Type B pancreatic cell (in vitro differentiated cells): ENCODE measurements at regions not wholly inside any gene's neighbourhood (a gene's known extent, or its start where the extent isn't known, plus 50 kb on each side); places are given as distances from the start of the nearest gene placed in this dataset.

Experiments used
- DNase-seq: peaks from one replicate; pipeline ENCODE4 v3.0.0; 2021; ENCODE audit warnings: mixed read lengths; ENCODE audit not compliant: unreplicated experiment; ENCODE audit errors: extremely low spot score
- H3K27ac Mint-ChIP-seq: 2 replicates; pipeline ENCODE4 v1.8.0; 2021; ENCODE audit warnings: mild to moderate bottlenecking, mixed read lengths
- H3K27me3 Mint-ChIP-seq: 2 replicates; pipeline ENCODE4 v1.8.0; 2021; ENCODE audit warnings: mixed read lengths
- H3K36me3 Mint-ChIP-seq: 2 replicates; pipeline ENCODE4 v1.8.0; 2021; ENCODE audit warnings: mixed read lengths
- H3K4me1 Mint-ChIP-seq: one replicate; pipeline ENCODE4 v1.8.0; 2021; ENCODE audit warnings: mixed read lengths; ENCODE audit not compliant: unreplicated experiment
- H3K4me3 Mint-ChIP-seq: 2 replicates; pipeline ENCODE4 v1.8.0; 2021; ENCODE audit warnings: mild to moderate bottlenecking, mixed read lengths
- H3K9me3 Mint-ChIP-seq: 2 replicates; pipeline ENCODE4 v1.8.0; 2021; ENCODE audit warnings: mixed read lengths
- CTCF ChIP-seq: fragments of 200-600 bp; sonication (generic); conservative IDR thresholded peaks from 2 replicates; pipeline ENCODE4 v1.5.0; 2021; ENCODE audit warnings: antibody characterized with exemption, mild to moderate bottlenecking

GRCh38 chr11:80085563-80085962, 644.7 kb upstream of the TENM4 start:
- Mint-ChIP-seq H3K4me1 (peaks cover 13% of the 10 kb centered on the region), H3K27me3 (no peaks in the 10 kb centered on the region), H3K27ac (no peak overlapping the region), H3K9me3 (no peaks in the 10 kb centered on the region), H3K36me3 (no peaks in the 10 kb centered on the region), H3K4me3 (no peak overlapping the region)
- no peak for TF ChIP-seq CTCF
- DNase-seq, result no peak

- DNase-seq, result no peak
- Mint-ChIP-seq H3K27ac (no peak overlapping the region), H3K27me3 (no peaks in the 10 kb centered on the region), H3K4me1 (peaks cover 13% of the 10 kb centered on the region), H3K9me3 (no peaks in the 10 kb centered on the region), H3K4me3 (no peak overlapping the region), H3K36me3 (no peaks in the 10 kb centered on the region)
- no peak for TF ChIP-seq CTCF
Observed at GRCh38 chr11:80084608-80085007, 643.8 kb upstream of the TENM4 start.

- no peak for TF ChIP-seq CTCF
- Mint-ChIP-seq H3K9me3 (no peaks in the 10 kb centered on the region), H3K36me3 (no peaks in the 10 kb centered on the region), H3K27me3 (no peaks in the 10 kb centered on the region), H3K4me1 (peaks cover 13% of the 10 kb centered on the region), H3K4me3 (no peak overlapping the region), H3K27ac (peak overlapping the region; percentile 66)
- DNase-seq, result no peak
Observed at GRCh38 chr11:80083531-80083951, 642.7 kb upstream of the TENM4 start.

GRCh38 chr11:80082406-80082805, 641.6 kb upstream of the TENM4 start:
- DNase-seq, result no peak
- no peak overlapping the region for H3K27ac Mint-ChIP-seq
- peaks cover 13% of the 10 kb centered on the region for H3K4me1 Mint-ChIP-seq
- H3K27me3 Mint-ChIP-seq, result no peaks in the 10 kb centered on the region
- no peaks in the 10 kb centered on the region for H3K36me3 Mint-ChIP-seq
- H3K9me3 Mint-ChIP-seq, result no peaks in the 10 kb centered on the region
- H3K4me3 Mint-ChIP-seq, result no peak overlapping the region
- no peak for TF ChIP-seq CTCF

GRCh38 chr11:80077113-80077512, 636.3 kb upstream of the TENM4 start:
- DNase-seq, result no peak
- Mint-ChIP-seq H3K4me3 (no peak overlapping the region), H3K27ac (no peak overlapping the region)

More at GRCh38 chr11:80077113-80077512, 636.3 kb upstream of the TENM4 start:
- Mint-ChIP-seq H3K27me3 (no peaks in the 10 kb centered on the region), H3K9me3 (no peaks in the 10 kb centered on the region), H3K36me3 (no peaks in the 10 kb centered on the region), H3K4me1 (no peaks in the 10 kb centered on the region)
- TF ChIP-seq CTCF, result no peak
